ENCODE measurements at regions not wholly inside any gene's neighbourhood (a gene's known extent, or its start where the extent isn't known, plus 50 kb on each side); places are given as distances from the start of the nearest gene placed in this dataset.
A peak's percentile ranks its signal among the peaks of the same experiment; 100 is the strongest.

DNA sequence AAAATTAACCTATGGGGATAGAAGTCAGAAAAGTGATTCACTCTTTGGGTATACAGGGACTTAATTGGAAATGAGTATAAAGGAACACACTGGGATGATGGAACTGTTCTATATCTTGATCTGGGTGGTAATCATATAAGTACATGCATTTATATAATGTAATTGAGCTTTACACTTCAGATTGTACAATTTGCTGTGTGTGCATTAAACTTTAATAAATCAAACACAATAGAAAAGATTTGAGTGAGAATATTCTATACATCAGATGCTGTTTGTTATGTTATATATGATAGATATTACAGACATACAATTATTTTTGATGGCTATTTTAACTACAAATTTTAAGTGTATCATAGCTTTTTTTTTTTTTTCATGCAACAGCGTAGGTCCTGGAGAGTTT, 860.2 kb upstream of the ARPP21 start:
- no peak overlapping the region for H3K14ac ChIP-seq (ENCODE audit: low read length)
- H3K79me2 ChIP-seq (ENCODE audit: control insufficient read depth, insufficient read depth, low read length, poor library complexity), result no peaks in the 10 kb centered on the region
- H3K79me1 ChIP-seq (ENCODE audit: low read length), result no peaks in the 10 kb centered on the region
- no peaks in the 10 kb centered on the region for H3K36me3 ChIP-seq (ENCODE audit: control insufficient read depth in 1 of 2, insufficient read depth in 2 of 2, low read length in 2 of 2)
- no peak overlapping the region for H4K91ac ChIP-seq (ENCODE audit: low read depth, low read length)
- H2BK120ac ChIP-seq (ENCODE audit: insufficient read depth, low read length, poor library complexity), result no peak overlapping the region
- no peak overlapping the region for H3K4me3 ChIP-seq (ENCODE audit: low read depth, low read length)
- H3K23ac ChIP-seq (ENCODE audit: low read length), result no peak overlapping the region
- H2AK5ac ChIP-seq (ENCODE audit: low read length), result no peak overlapping the region
- H2AFZ ChIP-seq (ENCODE audit: insufficient read depth, low read length, poor library complexity), result no peak overlapping the region
- no peak overlapping the region for H3K18ac ChIP-seq (ENCODE audit: low read length)
- no peak overlapping the region for H3K4ac ChIP-seq (ENCODE audit: low read depth, low read length)
- DNase-seq, result no peak
- no peaks in the 10 kb centered on the region for H3K27me3 ChIP-seq (ENCODE audit: insufficient read depth, low read length)
- no peak overlapping the region for H4K12ac ChIP-seq (ENCODE audit: low read depth, low read length)
- no CpG with 5 or more reads among the region's 1 CpG for WGBS (ENCODE audit: extremely low coverage, insufficient coverage, insufficient read length)
- H3K4me2 ChIP-seq (ENCODE audit: low read length), result no peak overlapping the region
- H3K4me1 ChIP-seq (ENCODE audit: control insufficient read depth in 1 of 2, insufficient read depth in 2 of 2, low read length in 2 of 2), result peaks cover 0 to 2% of the 10 kb centered on the region in 2 experiments
- no peak overlapping the region for H3K27ac ChIP-seq (ENCODE audit: low read depth, low read length)
- H2BK5ac ChIP-seq (ENCODE audit: low read depth, low read length, poor library complexity), result no peak overlapping the region
- no peak overlapping the region for H4K8ac ChIP-seq (ENCODE audit: low read depth, low read length)
- no peaks in the 10 kb centered on the region for H3K9me3 ChIP-seq (ENCODE audit: insufficient read depth, low read depth, low read length)
- no peak overlapping the region for H2BK12ac ChIP-seq (ENCODE audit: low read length)
- H3K9ac ChIP-seq (ENCODE audit: low read length), result no peak overlapping the region

DNA sequence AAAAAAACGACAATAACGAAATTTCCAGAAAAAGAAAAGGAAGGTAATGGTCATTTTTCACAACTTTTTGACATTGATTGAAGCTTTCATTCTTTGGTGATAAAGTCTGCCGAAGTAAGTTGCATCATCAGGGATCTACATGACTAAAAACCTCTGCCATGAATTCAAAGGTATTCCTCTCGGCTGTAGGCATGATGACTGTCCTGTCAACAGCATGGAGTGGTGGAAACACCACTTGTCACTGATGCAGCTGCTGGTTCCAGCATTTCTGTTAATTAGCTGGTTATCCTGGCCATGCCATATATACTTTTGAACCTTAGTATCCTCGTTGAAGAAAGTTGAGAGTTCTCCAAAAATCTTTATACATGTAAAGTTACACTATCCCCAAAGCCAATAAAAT, 859.0 kb upstream of the ARPP21 start:
- H2BK5ac ChIP-seq (ENCODE audit: low read depth, low read length, poor library complexity), result no peak overlapping the region
- H3K18ac ChIP-seq (ENCODE audit: low read length), result no peak overlapping the region
- no peak overlapping the region for H3K4me3 ChIP-seq (ENCODE audit: low read depth, low read length)
- no peak overlapping the region for H3K9ac ChIP-seq (ENCODE audit: low read length)
- no peak overlapping the region for H3K23ac ChIP-seq (ENCODE audit: low read length)
- H4K12ac ChIP-seq (ENCODE audit: low read depth, low read length), result no peak overlapping the region
- H2BK120ac ChIP-seq (ENCODE audit: insufficient read depth, low read length, poor library complexity), result no peak overlapping the region
- no peak overlapping the region for H4K91ac ChIP-seq (ENCODE audit: low read depth, low read length)
- H3K27me3 ChIP-seq (ENCODE audit: insufficient read depth, low read length), result no peaks in the 10 kb centered on the region
- peaks cover 0 to 2% of the 10 kb centered on the region in 2 experiments for H3K4me1 ChIP-seq (ENCODE audit: control insufficient read depth in 1 of 2, insufficient read depth in 2 of 2, low read length in 2 of 2)
- H2BK12ac ChIP-seq (ENCODE audit: low read length), result no peak overlapping the region
- H2AK5ac ChIP-seq (ENCODE audit: low read length), result no peak overlapping the region
- H3K79me1 ChIP-seq (ENCODE audit: low read length), result no peaks in the 10 kb centered on the region
- H4K8ac ChIP-seq (ENCODE audit: low read depth, low read length), result no peak overlapping the region
- no peaks in the 10 kb centered on the region for H3K79me2 ChIP-seq (ENCODE audit: control insufficient read depth, insufficient read depth, low read length, poor library complexity)
- no peak overlapping the region for H3K14ac ChIP-seq (ENCODE audit: low read length)
- no peaks in the 10 kb centered on the region for H3K36me3 ChIP-seq (ENCODE audit: control insufficient read depth in 1 of 2, insufficient read depth in 2 of 2, low read length in 2 of 2)
- H2AFZ ChIP-seq (ENCODE audit: insufficient read depth, low read length, poor library complexity), result no peak overlapping the region
- no peak overlapping the region for H3K27ac ChIP-seq (ENCODE audit: low read depth, low read length)
- H3K4ac ChIP-seq (ENCODE audit: low read depth, low read length), result no peak overlapping the region
- no peak overlapping the region for H3K4me2 ChIP-seq (ENCODE audit: low read length)
- H3K9me3 ChIP-seq (ENCODE audit: insufficient read depth, low read depth, low read length), result no peaks in the 10 kb centered on the region
- peak; percentile 18 to 26 for DNase-seq
- no CpG with 5 or more reads among the region's 5 CpGs for WGBS (ENCODE audit: extremely low coverage, insufficient coverage, insufficient read length)

DNA sequence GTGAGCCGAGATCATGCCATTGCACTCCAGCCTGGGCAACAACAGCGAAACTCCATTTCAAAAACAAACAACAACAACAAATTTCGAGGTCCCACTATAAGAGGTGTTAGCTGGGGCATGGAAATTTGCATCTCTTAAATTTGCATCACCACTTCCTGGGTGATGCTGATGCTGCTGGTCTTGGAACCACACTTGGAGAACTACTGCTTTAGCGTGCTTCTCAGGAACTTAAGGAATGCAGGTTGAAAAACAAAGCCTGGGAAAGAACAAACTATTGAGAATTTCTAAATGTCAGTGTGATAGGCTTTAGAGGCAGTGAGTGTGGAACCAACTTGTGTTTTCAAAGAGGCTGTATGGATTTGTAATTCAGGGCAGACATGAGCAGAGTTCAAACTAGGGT, 858.4 kb upstream of the ARPP21 start:
- H2BK12ac ChIP-seq (ENCODE audit: low read length), result no peak overlapping the region
- H3K9me3 ChIP-seq (ENCODE audit: insufficient read depth, low read depth, low read length), result no peaks in the 10 kb centered on the region
- no peak overlapping the region for H3K4me3 ChIP-seq (ENCODE audit: low read depth, low read length)
- H3K27ac ChIP-seq (ENCODE audit: low read depth, low read length), result no peak overlapping the region
- H4K12ac ChIP-seq (ENCODE audit: low read depth, low read length), result no peak overlapping the region
- no peak for DNase-seq
- no peak overlapping the region for H3K9ac ChIP-seq (ENCODE audit: low read length)
- no peaks in the 10 kb centered on the region for H3K79me2 ChIP-seq (ENCODE audit: control insufficient read depth, insufficient read depth, low read length, poor library complexity)
- no peak overlapping the region for H3K4me2 ChIP-seq (ENCODE audit: low read length)
- no peak overlapping the region for H4K91ac ChIP-seq (ENCODE audit: low read depth, low read length)
- no peak overlapping the region for H3K23ac ChIP-seq (ENCODE audit: low read length)
- no peak overlapping the region for H2AK5ac ChIP-seq (ENCODE audit: low read length)
- no CpG with 5 or more reads among the region's 4 CpGs for WGBS (ENCODE audit: extremely low coverage, insufficient coverage, insufficient read length)
- peaks cover 0 to 2% of the 10 kb centered on the region in 2 experiments for H3K4me1 ChIP-seq (ENCODE audit: control insufficient read depth in 1 of 2, insufficient read depth in 2 of 2, low read length in 2 of 2)
- H3K79me1 ChIP-seq (ENCODE audit: low read length), result no peaks in the 10 kb centered on the region
- no peak overlapping the region for H4K8ac ChIP-seq (ENCODE audit: low read depth, low read length)
- H2AFZ ChIP-seq (ENCODE audit: insufficient read depth, low read length, poor library complexity), result no peak overlapping the region
- H2BK5ac ChIP-seq (ENCODE audit: low read depth, low read length, poor library complexity), result no peak overlapping the region
- H2BK120ac ChIP-seq (ENCODE audit: insufficient read depth, low read length, poor library complexity), result no peak overlapping the region
- no peaks in the 10 kb centered on the region for H3K27me3 ChIP-seq (ENCODE audit: insufficient read depth, low read length)
- H3K18ac ChIP-seq (ENCODE audit: low read length), result no peak overlapping the region
- no peaks in the 10 kb centered on the region for H3K36me3 ChIP-seq (ENCODE audit: control insufficient read depth in 1 of 2, insufficient read depth in 2 of 2, low read length in 2 of 2)
- H3K4ac ChIP-seq (ENCODE audit: low read depth, low read length), result no peak overlapping the region
- H3K14ac ChIP-seq (ENCODE audit: low read length), result no peak overlapping the region

DNA sequence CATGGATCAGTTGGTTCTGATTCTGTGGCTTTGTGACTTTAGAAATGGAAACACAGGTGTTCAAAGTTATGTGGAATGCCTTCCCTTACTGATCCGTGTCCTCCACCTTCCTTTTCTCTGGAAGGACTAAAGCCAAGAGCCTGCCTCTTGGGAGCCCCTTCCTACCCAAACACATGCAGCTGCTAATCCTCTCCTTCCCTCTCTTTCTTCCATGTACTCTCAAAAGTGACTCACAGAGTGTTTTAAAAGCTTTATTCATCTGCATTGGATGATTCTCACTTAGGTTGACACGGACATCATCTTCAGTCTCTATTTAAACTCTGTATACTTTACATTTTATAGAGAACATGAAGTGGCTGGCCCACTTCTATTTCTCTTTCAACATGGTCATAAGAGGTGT, 856.5 kb upstream of the ARPP21 start:
- no peaks in the 10 kb centered on the region for H3K79me1 ChIP-seq (ENCODE audit: low read length)
- H3K4ac ChIP-seq (ENCODE audit: low read depth, low read length), result no peak overlapping the region
- no peak overlapping the region for H2BK5ac ChIP-seq (ENCODE audit: low read depth, low read length, poor library complexity)
- peaks cover 0 to 2% of the 10 kb centered on the region in 2 experiments for H3K4me1 ChIP-seq (ENCODE audit: control insufficient read depth in 1 of 2, insufficient read depth in 2 of 2, low read length in 2 of 2)
- no peak overlapping the region for H2BK120ac ChIP-seq (ENCODE audit: insufficient read depth, low read length, poor library complexity)
- H3K4me2 ChIP-seq (ENCODE audit: low read length), result no peak overlapping the region
- H2AK5ac ChIP-seq (ENCODE audit: low read length), result no peak overlapping the region
- no peak overlapping the region for H4K91ac ChIP-seq (ENCODE audit: low read depth, low read length)
- WGBS (ENCODE audit: extremely low coverage, insufficient coverage, insufficient read length), result no CpG with 5 or more reads among the region's 2 CpGs
- H3K9ac ChIP-seq (ENCODE audit: low read length), result no peak overlapping the region
- H4K8ac ChIP-seq (ENCODE audit: low read depth, low read length), result no peak overlapping the region
- no peak overlapping the region for H3K14ac ChIP-seq (ENCODE audit: low read length)
- no peaks in the 10 kb centered on the region for H3K79me2 ChIP-seq (ENCODE audit: control insufficient read depth, insufficient read depth, low read length, poor library complexity)
- H3K18ac ChIP-seq (ENCODE audit: low read length), result no peak overlapping the region
- H3K27me3 ChIP-seq (ENCODE audit: insufficient read depth, low read length), result no peaks in the 10 kb centered on the region
- H3K36me3 ChIP-seq (ENCODE audit: control insufficient read depth in 1 of 2, insufficient read depth in 2 of 2, low read length in 2 of 2), result no peaks in the 10 kb centered on the region
- H3K27ac ChIP-seq (ENCODE audit: low read depth, low read length), result no peak overlapping the region
- H2BK12ac ChIP-seq (ENCODE audit: low read length), result no peak overlapping the region
- H2AFZ ChIP-seq (ENCODE audit: insufficient read depth, low read length, poor library complexity), result no peak overlapping the region
- no peak overlapping the region for H3K4me3 ChIP-seq (ENCODE audit: low read depth, low read length)
- no peak overlapping the region for H4K12ac ChIP-seq (ENCODE audit: low read depth, low read length)
- H3K23ac ChIP-seq (ENCODE audit: low read length), result no peak overlapping the region
- no peak for DNase-seq
- no peaks in the 10 kb centered on the region for H3K9me3 ChIP-seq (ENCODE audit: insufficient read depth, low read depth, low read length)

Measured in trophoblast cell (in vitro differentiated cells and primary cell).